GM12878 (cell line): ENCODE measurements at regions not wholly inside any gene's neighbourhood (a gene's known extent, or its start where the extent isn't known, plus 50 kb on each side); places are given as distances from the start of the nearest gene placed in this dataset.

Experiments
- BCL11A ChIP-seq: IDR thresholded peaks from 2 replicates; pipeline ENCODE4 v1.6.1; 2011; ENCODE audit warnings: low read depth, low read length
- BCL3 ChIP-seq: IDR thresholded peaks from 2 replicates; pipeline ENCODE4 v1.6.1; 2011; ENCODE audit warnings: borderline replicate concordance, low read depth, mild to moderate bottlenecking, moderate library complexity, low read length; ENCODE audit not compliant: insufficient read depth, poor library complexity, severe bottlenecking
- MYB ChIP-seq: fragments of 150-350 bp; IDR thresholded peaks from 2 replicates; pipeline ENCODE4 v1.6.1; 2014; ENCODE audit warnings: mild to moderate bottlenecking, low read depth, low read length, borderline replicate concordance
- PBX3 ChIP-seq: IDR thresholded peaks from 2 replicates; pipeline ENCODE4 v1.6.1; 2011; ENCODE audit warnings: mild to moderate bottlenecking, low read depth, low read length, moderate library complexity; ENCODE audit not compliant: insufficient replicate concordance
- POU2F2 ChIP-seq: IDR thresholded peaks from 3 replicates; pipeline ENCODE4 v1.6.1; 2011; ENCODE audit warnings: low read depth, mild to moderate bottlenecking, low read length, borderline replicate concordance
- TF ChIP-seq, protein P1 (sequence below): fragments of 450-650 bp; IDR thresholded peaks from 2 replicates; pipeline ENCODE4 v1.6.1; 2017; ENCODE audit warnings: mild to moderate bottlenecking
- TF ChIP-seq, protein P2 (sequence below): IDR thresholded peaks from 2 replicates; pipeline ENCODE4 v1.6.1; 2012; ENCODE audit warnings: low read depth, low read length, improper control_type of control experiment

DNA sequence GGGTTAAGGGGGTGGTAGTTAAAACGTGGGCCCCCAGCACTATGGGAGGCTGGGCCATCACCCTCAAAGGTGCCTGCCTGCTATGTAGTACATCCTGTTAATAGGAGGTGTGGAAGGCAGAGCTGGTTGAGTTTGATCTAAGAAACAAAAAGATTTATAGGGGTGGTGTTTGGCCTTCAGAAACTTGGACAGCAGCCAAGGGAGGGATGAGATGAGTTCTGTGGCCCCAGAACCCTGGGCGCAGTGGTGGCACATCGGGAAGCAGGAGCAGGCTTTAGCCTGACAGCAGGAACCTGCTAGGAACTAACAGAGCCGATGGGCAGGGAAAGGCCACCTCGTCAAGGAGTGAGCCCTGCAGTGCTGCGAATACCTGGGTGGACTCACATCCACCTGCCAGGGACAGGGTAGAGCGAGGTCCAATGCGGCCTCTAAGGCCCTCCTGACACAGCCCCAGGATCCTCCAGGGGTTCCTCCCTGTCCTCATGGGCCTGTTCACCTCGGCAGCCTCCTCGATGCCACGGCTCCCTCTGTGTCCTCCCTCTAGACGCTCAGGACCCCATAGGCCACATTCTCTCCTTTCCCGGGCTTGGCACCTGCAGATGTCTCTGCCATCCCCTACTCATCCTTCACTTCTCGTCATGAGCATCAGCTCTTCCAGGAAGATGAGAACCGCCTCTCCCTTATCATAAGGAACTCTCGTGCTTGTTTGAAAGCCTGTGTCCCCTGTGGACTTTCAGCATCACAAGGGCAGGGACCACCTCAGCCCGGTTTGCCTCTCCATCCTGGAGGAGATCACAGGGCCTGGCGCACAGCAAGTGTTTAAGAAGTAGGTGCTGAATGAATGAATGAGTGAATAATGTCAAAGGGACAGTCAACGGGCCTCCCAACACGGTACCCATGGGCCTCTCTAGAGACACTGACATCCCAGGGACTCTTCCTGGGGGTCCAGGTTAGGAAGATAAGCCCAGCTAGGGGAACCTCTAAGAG is 103.5 kb upstream of the TNRC6C start (continued):
- TF ChIP-seq, protein P1, sequence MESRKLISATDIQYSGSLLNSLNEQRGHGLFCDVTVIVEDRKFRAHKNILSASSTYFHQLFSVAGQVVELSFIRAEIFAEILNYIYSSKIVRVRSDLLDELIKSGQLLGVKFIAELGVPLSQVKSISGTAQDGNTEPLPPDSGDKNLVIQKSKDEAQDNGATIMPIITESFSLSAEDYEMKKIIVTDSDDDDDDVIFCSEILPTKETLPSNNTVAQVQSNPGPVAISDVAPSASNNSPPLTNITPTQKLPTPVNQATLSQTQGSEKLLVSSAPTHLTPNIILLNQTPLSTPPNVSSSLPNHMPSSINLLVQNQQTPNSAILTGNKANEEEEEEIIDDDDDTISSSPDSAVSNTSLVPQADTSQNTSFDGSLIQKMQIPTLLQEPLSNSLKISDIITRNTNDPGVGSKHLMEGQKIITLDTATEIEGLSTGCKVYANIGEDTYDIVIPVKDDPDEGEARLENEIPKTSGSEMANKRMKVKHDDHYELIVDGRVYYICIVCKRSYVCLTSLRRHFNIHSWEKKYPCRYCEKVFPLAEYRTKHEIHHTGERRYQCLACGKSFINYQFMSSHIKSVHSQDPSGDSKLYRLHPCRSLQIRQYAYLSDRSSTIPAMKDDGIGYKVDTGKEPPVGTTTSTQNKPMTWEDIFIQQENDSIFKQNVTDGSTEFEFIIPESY: no peak
- TF ChIP-seq POU2F2 (no peak), MYB (no peak), BCL3 (no peak), BCL11A (no peak), PBX3 (no peak)
- TF ChIP-seq, protein P2, sequence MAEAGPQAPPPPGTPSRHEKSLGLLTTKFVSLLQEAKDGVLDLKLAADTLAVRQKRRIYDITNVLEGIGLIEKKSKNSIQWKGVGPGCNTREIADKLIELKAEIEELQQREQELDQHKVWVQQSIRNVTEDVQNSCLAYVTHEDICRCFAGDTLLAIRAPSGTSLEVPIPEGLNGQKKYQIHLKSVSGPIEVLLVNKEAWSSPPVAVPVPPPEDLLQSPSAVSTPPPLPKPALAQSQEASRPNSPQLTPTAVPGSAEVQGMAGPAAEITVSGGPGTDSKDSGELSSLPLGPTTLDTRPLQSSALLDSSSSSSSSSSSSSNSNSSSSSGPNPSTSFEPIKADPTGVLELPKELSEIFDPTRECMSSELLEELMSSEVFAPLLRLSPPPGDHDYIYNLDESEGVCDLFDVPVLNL: no peak
